IMR-90 (cell line): ENCODE measurements at regions not wholly inside any gene's neighbourhood (a gene's known extent, or its start where the extent isn't known, plus 50 kb on each side); places are given as distances from the start of the nearest gene placed in this dataset.
A peak's percentile ranks its signal among the peaks of the same experiment; 100 is the strongest.

Experiments used
- ATAC-seq: fragments of 200-7000 bp; cut with Tn5 transposase; 2 replicates; pipeline ENCODE4 v1.9.1; 2020; ENCODE audit warnings: low read depth, mild to moderate bottlenecking, moderate library complexity
- BruUV-seq: library from RNA; stranded (reverse); fragments of 400-500 nt; replicated peaks from 2 replicates; lab custom pipeline; 2021; lab: Mats Ljungman, UMichigan
- CTCF ChIA-PET: fragments of 300-600 bp; formaldehyde crosslinking; extraction: SDS; loops from one replicate; lab custom pipeline; 2021; ENCODE audit warnings: antibody characterized with exemption; lab: Yijun Ruan, JAX
- POLR2A ChIA-PET: fragments of 300-600 bp; sonication (Branson Sonifier 250); formaldehyde crosslinking; loops from one replicate; lab custom pipeline; 2022; ENCODE audit warnings: antibody characterized with exemption; ENCODE audit not compliant: unreplicated experiment; lab: Charles Lee
- DNase-seq: peaks from one replicate; pipeline ENCODE4 v3.0.0; 2013
- H2AFZ ChIP-seq: replicated peaks from 2 replicates; pipeline ENCODE3; 2013; ENCODE audit warnings: low read length, mild to moderate bottlenecking; ENCODE audit not compliant: poor library complexity
- H2AK5ac ChIP-seq: 2 replicates; pipeline ENCODE4 v1.6.1; 2013; ENCODE audit warnings: low read depth, low read length, inconsistent platforms
- H2AK9ac ChIP-seq: replicated peaks from 2 replicates; pipeline ENCODE3; 2013; ENCODE audit warnings: mild to moderate bottlenecking, low read depth, low read length, moderate library complexity; ENCODE audit not compliant: poor library complexity
- H2BK120ac ChIP-seq: 2 replicates; pipeline ENCODE4 v1.6.1; 2013; ENCODE audit warnings: low read depth, low read length, inconsistent platforms
- H2BK15ac ChIP-seq: 3 replicates; pipeline ENCODE4 v1.6.1; 2013; ENCODE audit warnings: low read depth, low read length, inconsistent platforms
- H2BK20ac ChIP-seq: 2 replicates; pipeline ENCODE4 v1.6.1; 2013; ENCODE audit warnings: low read depth, mild to moderate bottlenecking, inconsistent platforms, low read length, moderate library complexity
- H2BK5ac ChIP-seq: 2 replicates; pipeline ENCODE4 v1.6.1; 2013; ENCODE audit warnings: mild to moderate bottlenecking, low read depth, low read length, inconsistent platforms; ENCODE audit not compliant: poor library complexity, severe bottlenecking
- H3K14ac ChIP-seq: replicated peaks from 2 replicates; pipeline ENCODE4 v1.6.1; 2013; ENCODE audit warnings: low read depth, low read length, inconsistent platforms
- H3K18ac ChIP-seq: 2 replicates; pipeline ENCODE4 v1.6.1; 2013; ENCODE audit warnings: low read depth, low read length, control low read depth
- H3K23ac ChIP-seq: 2 replicates; pipeline ENCODE4 v1.6.1; 2013; ENCODE audit warnings: low read depth, low read length, inconsistent platforms
- H3K27ac ChIP-seq: 2 replicates; pipeline ENCODE4 v1.5.1; 2013; ENCODE audit warnings: mild to moderate bottlenecking, control low read depth, low read length; ENCODE audit not compliant: insufficient read depth
- H3K27me3 ChIP-seq: 2 replicates; pipeline ENCODE4 v1.6.1; 2013; ENCODE audit warnings: low read length; ENCODE audit not compliant: control insufficient read depth, insufficient read depth
- H3K36me3 ChIP-seq: 2 replicates; pipeline ENCODE4 v1.6.1; 2013; ENCODE audit warnings: low read length, mixed read lengths; ENCODE audit not compliant: control insufficient read depth, insufficient read depth
- H3K4ac ChIP-seq: 2 replicates; pipeline ENCODE4 v1.6.1; 2013; ENCODE audit warnings: low read depth, low read length, inconsistent platforms
- H3K4me1 ChIP-seq: 2 replicates; pipeline ENCODE4 v1.6.1; 2013; ENCODE audit warnings: low read length, mixed read lengths; ENCODE audit not compliant: control insufficient read depth, insufficient read depth
- H3K4me2 ChIP-seq: 2 replicates; pipeline ENCODE4 v1.6.1; 2013; ENCODE audit warnings: low read depth, mild to moderate bottlenecking, control low read depth, low read length, moderate library complexity
- H3K4me3 ChIP-seq: 2 replicates; pipeline ENCODE4 v1.5.1; 2013; ENCODE audit warnings: low read depth, mild to moderate bottlenecking, control low read depth, low read length, moderate library complexity; ENCODE audit not compliant: insufficient read depth
- H3K56ac ChIP-seq: 2 replicates; pipeline ENCODE4 v1.6.1; 2013; ENCODE audit warnings: low read length, inconsistent platforms; ENCODE audit not compliant: insufficient read depth; ENCODE audit errors: extremely low read depth
- H3K79me1 ChIP-seq, 2 experiments: 2 replicates each; pipeline ENCODE4 v1.6.1; 2013; ENCODE audit warnings: low read length in 2 of 2, inconsistent platforms in 1 of 2, low read depth in 1 of 2
- H3K9ac ChIP-seq: 2 replicates; pipeline ENCODE4 v1.6.1; 2013; ENCODE audit warnings: low read depth, low read length, control low read depth
- H3K9me1 ChIP-seq: 2 replicates; pipeline ENCODE4 v1.6.1; 2013; ENCODE audit warnings: low read length, inconsistent platforms; ENCODE audit not compliant: insufficient read depth
- H3K9me3 ChIP-seq: 2 replicates; pipeline ENCODE4 v1.6.1; 2013; ENCODE audit warnings: low read length; ENCODE audit not compliant: control insufficient read depth, insufficient read depth
- H4K20me1 ChIP-seq: 2 replicates; pipeline ENCODE4 v1.6.1; 2013; ENCODE audit warnings: low read length, inconsistent platforms; ENCODE audit not compliant: insufficient read depth
- H4K5ac ChIP-seq: 2 replicates; pipeline ENCODE4 v1.6.1; 2013; ENCODE audit warnings: mild to moderate bottlenecking, low read depth, low read length, control low read depth
- H4K8ac ChIP-seq, 2 experiments: 2 replicates each; pipeline ENCODE4 v1.6.1; 2013; ENCODE audit warnings: low read depth in 2 of 2, low read length in 2 of 2, control low read depth in 1 of 2, inconsistent platforms in 1 of 2
- H4K91ac ChIP-seq: 2 replicates; pipeline ENCODE4 v1.6.1; 2013; ENCODE audit warnings: low read depth, low read length, inconsistent platforms; ENCODE audit not compliant: insufficient read depth
- CEBPB ChIP-seq: IDR thresholded peaks from 2 replicates; pipeline ENCODE4 v1.6.1; 2012; ENCODE audit warnings: low read depth, low read length, improper control_type of control experiment
- ELK1 ChIP-seq: fragments of 150-350 bp; IDR thresholded peaks from 2 replicates; pipeline ENCODE4 v1.6.1; 2016; ENCODE audit warnings: low read depth, mild to moderate bottlenecking, low read length, moderate library complexity, borderline replicate concordance
- MAFK ChIP-seq: IDR thresholded peaks from 2 replicates; pipeline ENCODE4 v1.6.1; 2012; ENCODE audit warnings: low read depth, low read length, improper control_type of control experiment
- SMC3 ChIP-seq: fragments of 150-350 bp; IDR thresholded peaks from 2 replicates; pipeline ENCODE4 v1.6.1; 2016; ENCODE audit warnings: low read depth, mild to moderate bottlenecking, antibody characterized with exemption, low read length, moderate library complexity
- WGBS, 2 experiments: methylation state at CpG; one replicate each; pipeline versions ENCODE4 v1.1.5 to v1.1.7; 2013; ENCODE audit warnings: missing lambda C conversion rate in 2 of 2; ENCODE audit not compliant: insufficient read length in 1 of 2; ENCODE audit errors: extremely low coverage in 2 of 2; 5-methylcytosine and 5-hydroxymethylcytosine counted together
- dilution Hi-C: fragments of 300-500 bp; cut with HindIII; formaldehyde crosslinking; loops from one replicate; pipeline ENCODE4 v1.14.3; 2018; ENCODE audit warnings: low sequenced_read_pairs; ENCODE audit not compliant: unreplicated experiment
- in situ Hi-C: fragments of 300-500 bp; cut with MboI; formaldehyde crosslinking; loops from 3 replicates; pipeline ENCODE4 v1.14.3; 2019; ENCODE audit warnings: low sequenced_read_pairs, inconsistent platforms, mixed read lengths
- intact Hi-C: fragments of 100-400 bp; cut with micrococcal nuclease; formaldehyde crosslinking; loops from 2 replicates; pipeline ENCODE4 v1.10.0; 2022

- ChIA-PET POLR2A (no interaction called here), CTCF (no interaction called here)
- Histone ChIP-seq H2BK20ac (no peak overlapping the region), H3K4ac (no peak overlapping the region), H2AFZ (no peak overlapping the region), H4K20me1 (no peaks in the 10 kb centered on the region), H3K79me1 (no peaks in the 10 kb centered on the region), H4K5ac (no peak overlapping the region), H3K18ac (no peak overlapping the region), H3K27me3 (no peaks in the 10 kb centered on the region), H4K8ac (no peak overlapping the region), H2BK15ac (no peak overlapping the region), H2BK120ac (no peak overlapping the region), H3K4me3 (no peak overlapping the region), H2BK5ac (no peak overlapping the region), H4K91ac (no peak overlapping the region), H2AK5ac (no peak overlapping the region), H3K4me1 (no peaks in the 10 kb centered on the region), H3K9ac (no peak overlapping the region), H3K56ac (no peak overlapping the region), H3K27ac (no peak overlapping the region), H3K14ac (no peak overlapping the region), H2AK9ac (no peak overlapping the region), H3K9me3 (peaks cover 5% of the 10 kb centered on the region; the same call in 1 of the 2 replicates), H3K9me1 (no peaks in the 10 kb centered on the region), H3K4me2 (no peak overlapping the region), H3K23ac (no peak overlapping the region), H3K36me3 (no peaks in the 10 kb centered on the region)
- ATAC-seq: no peak
- WGBS, 2 experiments: no CpG with 5 or more reads among the region's 3 CpGs
- in situ Hi-C loops (no loop called here), dilution Hi-C loops (no loop called here), intact Hi-C loops (no loop called here)
- DNase-seq: no peak
- TF ChIP-seq MAFK (peak; percentile 39), ELK1 (no peak), SMC3 (no peak), CEBPB (no peak)
- no TSS peak for BruUV-seq
Measured at GRCh38 chr2:183427558-183427957, 303.3 kb downstream of the NUP35 start.
